ENCODE measurements at regions not wholly inside any gene's neighbourhood (a gene's known extent, or its start where the extent isn't known, plus 50 kb on each side); places are given as distances from the start of the nearest gene placed in this dataset.

- TF ChIP-seq, protein P1, sequence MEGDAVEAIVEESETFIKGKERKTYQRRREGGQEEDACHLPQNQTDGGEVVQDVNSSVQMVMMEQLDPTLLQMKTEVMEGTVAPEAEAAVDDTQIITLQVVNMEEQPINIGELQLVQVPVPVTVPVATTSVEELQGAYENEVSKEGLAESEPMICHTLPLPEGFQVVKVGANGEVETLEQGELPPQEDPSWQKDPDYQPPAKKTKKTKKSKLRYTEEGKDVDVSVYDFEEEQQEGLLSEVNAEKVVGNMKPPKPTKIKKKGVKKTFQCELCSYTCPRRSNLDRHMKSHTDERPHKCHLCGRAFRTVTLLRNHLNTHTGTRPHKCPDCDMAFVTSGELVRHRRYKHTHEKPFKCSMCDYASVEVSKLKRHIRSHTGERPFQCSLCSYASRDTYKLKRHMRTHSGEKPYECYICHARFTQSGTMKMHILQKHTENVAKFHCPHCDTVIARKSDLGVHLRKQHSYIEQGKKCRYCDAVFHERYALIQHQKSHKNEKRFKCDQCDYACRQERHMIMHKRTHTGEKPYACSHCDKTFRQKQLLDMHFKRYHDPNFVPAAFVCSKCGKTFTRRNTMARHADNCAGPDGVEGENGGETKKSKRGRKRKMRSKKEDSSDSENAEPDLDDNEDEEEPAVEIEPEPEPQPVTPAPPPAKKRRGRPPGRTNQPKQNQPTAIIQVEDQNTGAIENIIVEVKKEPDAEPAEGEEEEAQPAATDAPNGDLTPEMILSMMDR (optimal IDR thresholded peaks at IDR 0.05 in 1 of 3, IDR thresholded peaks at IDR 0.05 in 1 of 3, conservative IDR thresholded peaks at IDR 0.05 in 1 of 3; ENCODE audit: extremely low read depth in 1 of 3, insufficient read depth in 2 of 3, low read length in 3 of 3): no peak
- TF ChIP-seq EZH2 (IDR thresholded peaks at IDR 0.05; ENCODE audit: low read length): no peak
Measured at GRCh38 chr10:125568156-125568555, 114.8 kb downstream of the TEX36 start.

All from keratinocyte (primary cell).